HG02970 (cell line): ENCODE measurements at regions not wholly inside any gene's neighbourhood (a gene's known extent, or its start where the extent isn't known, plus 50 kb on each side); places are given as distances from the start of the nearest gene placed in this dataset.
"Not testable (repeated sequence)": the region's sequence is repeated elsewhere in the genome, so short reads cannot be mapped to it uniquely, and the experiment has no call there.

Experiments
- ATAC-seq: cut with Tn5 transposase; IDR thresholded peaks from one replicate; pipeline ENCODE4 v1.9.1; 2021; ENCODE audit warnings: mild to moderate bottlenecking, moderate library complexity, moderate number of reproducible peaks; ENCODE audit not compliant: unreplicated experiment, low FRiP score

GRCh38 chr9:79089851-79090250 lies 481.9 kb upstream of the TLE4 start:
- ATAC-seq, result not testable (repeated sequence)

- not testable (repeated sequence) for ATAC-seq
Measured at GRCh38 chr9:79103257-79103656, 468.5 kb upstream of the TLE4 start.

- ATAC-seq, result no peak
Measured at GRCh38 chr9:79104216-79104615, 467.5 kb upstream of the TLE4 start.

GRCh38 chr9:79104951-79105350 lies 466.8 kb upstream of the TLE4 start:
- ATAC-seq, result no peak

GRCh38 chr9:79107911-79108676 lies 463.7 kb upstream of the TLE4 start:
- ATAC-seq, result no peak

- ATAC-seq, result no peak
Measured at GRCh38 chr9:79111653-79112052, 460.1 kb upstream of the TLE4 start.

GRCh38 chr9:79115176-79115575 lies 456.6 kb upstream of the TLE4 start:
- ATAC-seq, result no peak

- no peak for ATAC-seq
Measured at GRCh38 chr9:79116041-79116440, 455.7 kb upstream of the TLE4 start.

GRCh38 chr9:79116709-79117108 lies 455.1 kb upstream of the TLE4 start:
- ATAC-seq, result no peak

- no peak for ATAC-seq
Measured at GRCh38 chr9:79120533-79120932, 451.2 kb upstream of the TLE4 start.

GRCh38 chr9:79120941-79121340 lies 450.8 kb upstream of the TLE4 start:
- ATAC-seq, result no peak

- ATAC-seq, result no peak
Measured at GRCh38 chr9:79123415-79123814, 448.4 kb upstream of the TLE4 start.

- ATAC-seq, result no peak
Measured at GRCh38 chr9:79127661-79128060, 444.1 kb upstream of the TLE4 start.

GRCh38 chr9:79129865-79130480 lies 441.8 kb upstream of the TLE4 start:
- no peak for ATAC-seq

- ATAC-seq, result no peak
Measured at GRCh38 chr9:79131246-79131774, 440.5 kb upstream of the TLE4 start.

GRCh38 chr9:79131824-79132377 lies 439.9 kb upstream of the TLE4 start:
- ATAC-seq, result no peak

GRCh38 chr9:79134654-79135053 lies 437.1 kb upstream of the TLE4 start:
- ATAC-seq, result no peak

- no peak for ATAC-seq
Measured at GRCh38 chr9:79135681-79136415, 435.9 kb upstream of the TLE4 start.

- no peak for ATAC-seq
Measured at GRCh38 chr9:79140751-79141150, 431.0 kb upstream of the TLE4 start.

- no peak for ATAC-seq
Measured at GRCh38 chr9:79143211-79143610, 428.6 kb upstream of the TLE4 start.

GRCh38 chr9:79145442-79145841 lies 426.3 kb upstream of the TLE4 start:
- no peak for ATAC-seq
